C4-2B (cell line): ENCODE measurements at regions not wholly inside any gene's neighbourhood (a gene's known extent, or its start where the extent isn't known, plus 50 kb on each side); places are given as distances from the start of the nearest gene placed in this dataset.

Source experiments
- ZFX ChIP-seq: fragments of 450-650 bp; IDR thresholded peaks from 2 replicates; pipeline ENCODE4 v1.6.1; 2017
- TF ChIP-seq, protein P1 (sequence below): fragments of 450-650 bp; conservative IDR thresholded peaks from 2 replicates; pipeline ENCODE4 v1.5.1; 2017; ENCODE audit warnings: mild to moderate bottlenecking

DNA sequence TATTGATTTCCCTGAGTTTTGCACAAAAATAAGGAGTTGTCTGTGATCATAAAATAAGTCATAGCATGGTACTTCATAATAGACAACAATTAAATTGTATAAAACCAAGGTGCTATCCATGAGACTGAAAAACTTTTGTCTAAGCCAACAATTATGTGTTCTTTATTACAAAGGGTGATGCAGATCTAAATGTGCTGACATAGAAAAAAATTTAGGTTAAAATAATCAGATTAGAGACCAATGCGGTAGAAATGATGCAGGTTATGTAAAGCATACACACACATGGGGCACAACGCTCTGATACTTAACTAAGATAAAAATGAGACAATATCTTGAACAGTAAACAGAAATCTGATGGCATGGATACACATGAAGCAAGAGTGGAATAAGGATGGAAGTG, 113.3 kb downstream of the PWWP3B start:
- TF ChIP-seq, protein P1, sequence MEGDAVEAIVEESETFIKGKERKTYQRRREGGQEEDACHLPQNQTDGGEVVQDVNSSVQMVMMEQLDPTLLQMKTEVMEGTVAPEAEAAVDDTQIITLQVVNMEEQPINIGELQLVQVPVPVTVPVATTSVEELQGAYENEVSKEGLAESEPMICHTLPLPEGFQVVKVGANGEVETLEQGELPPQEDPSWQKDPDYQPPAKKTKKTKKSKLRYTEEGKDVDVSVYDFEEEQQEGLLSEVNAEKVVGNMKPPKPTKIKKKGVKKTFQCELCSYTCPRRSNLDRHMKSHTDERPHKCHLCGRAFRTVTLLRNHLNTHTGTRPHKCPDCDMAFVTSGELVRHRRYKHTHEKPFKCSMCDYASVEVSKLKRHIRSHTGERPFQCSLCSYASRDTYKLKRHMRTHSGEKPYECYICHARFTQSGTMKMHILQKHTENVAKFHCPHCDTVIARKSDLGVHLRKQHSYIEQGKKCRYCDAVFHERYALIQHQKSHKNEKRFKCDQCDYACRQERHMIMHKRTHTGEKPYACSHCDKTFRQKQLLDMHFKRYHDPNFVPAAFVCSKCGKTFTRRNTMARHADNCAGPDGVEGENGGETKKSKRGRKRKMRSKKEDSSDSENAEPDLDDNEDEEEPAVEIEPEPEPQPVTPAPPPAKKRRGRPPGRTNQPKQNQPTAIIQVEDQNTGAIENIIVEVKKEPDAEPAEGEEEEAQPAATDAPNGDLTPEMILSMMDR: no peak
- no peak for TF ChIP-seq ZFX
